HG02610 (cell line): ENCODE measurements at regions not wholly inside any gene's neighbourhood (a gene's known extent, or its start where the extent isn't known, plus 50 kb on each side); places are given as distances from the start of the nearest gene placed in this dataset.
"Not testable (repeated sequence)": the region's sequence is repeated elsewhere in the genome, so short reads cannot be mapped to it uniquely, and the experiment has no call there.

ENCODE experiments used
- ATAC-seq: cut with Tn5 transposase; IDR thresholded peaks from one replicate; pipeline ENCODE4 v1.9.1; 2021; ENCODE audit warnings: mild to moderate bottlenecking, moderate library complexity; ENCODE audit not compliant: unreplicated experiment

DNA sequence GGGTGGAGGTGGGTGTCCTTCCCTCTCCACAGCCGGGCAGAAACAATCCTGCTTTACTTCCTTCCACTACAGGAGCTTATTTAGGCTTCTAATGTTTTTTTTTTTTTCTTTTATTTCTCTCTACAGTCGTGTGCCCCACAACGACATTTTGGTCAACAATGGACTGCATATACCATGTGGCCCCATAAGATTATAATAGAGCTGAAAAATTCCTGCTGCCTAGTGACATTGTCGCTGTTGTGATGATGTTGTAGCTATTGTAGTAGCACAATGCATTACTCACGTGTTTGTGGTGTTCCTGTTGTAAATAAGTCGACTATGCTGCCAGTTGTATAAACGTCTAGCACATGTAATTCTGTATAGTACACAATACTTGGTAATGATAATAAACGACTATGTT lies 153.7 kb downstream of the IL20RB start:
- ATAC-seq = no peak

DNA sequence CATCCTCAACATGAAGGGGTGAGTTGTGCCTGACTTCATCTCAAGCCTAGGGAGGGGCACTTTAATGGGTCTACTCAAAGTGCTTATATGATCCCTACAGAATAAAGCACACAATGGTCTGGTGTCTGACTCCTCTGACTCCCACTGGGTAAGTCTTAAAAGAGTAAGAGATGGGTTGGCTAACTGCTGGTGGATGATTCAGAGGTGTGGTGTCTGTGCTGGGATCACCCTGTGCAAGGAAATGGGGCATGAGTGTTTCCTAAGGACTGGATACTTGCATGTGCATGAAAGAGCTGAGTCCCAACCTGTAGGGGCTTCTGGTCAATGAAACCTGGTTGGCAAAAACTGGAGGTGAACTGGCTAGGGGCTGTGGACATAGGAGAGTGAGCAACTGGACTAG lies 158.8 kb downstream of the IL20RB start:
- ATAC-seq = no peak

DNA sequence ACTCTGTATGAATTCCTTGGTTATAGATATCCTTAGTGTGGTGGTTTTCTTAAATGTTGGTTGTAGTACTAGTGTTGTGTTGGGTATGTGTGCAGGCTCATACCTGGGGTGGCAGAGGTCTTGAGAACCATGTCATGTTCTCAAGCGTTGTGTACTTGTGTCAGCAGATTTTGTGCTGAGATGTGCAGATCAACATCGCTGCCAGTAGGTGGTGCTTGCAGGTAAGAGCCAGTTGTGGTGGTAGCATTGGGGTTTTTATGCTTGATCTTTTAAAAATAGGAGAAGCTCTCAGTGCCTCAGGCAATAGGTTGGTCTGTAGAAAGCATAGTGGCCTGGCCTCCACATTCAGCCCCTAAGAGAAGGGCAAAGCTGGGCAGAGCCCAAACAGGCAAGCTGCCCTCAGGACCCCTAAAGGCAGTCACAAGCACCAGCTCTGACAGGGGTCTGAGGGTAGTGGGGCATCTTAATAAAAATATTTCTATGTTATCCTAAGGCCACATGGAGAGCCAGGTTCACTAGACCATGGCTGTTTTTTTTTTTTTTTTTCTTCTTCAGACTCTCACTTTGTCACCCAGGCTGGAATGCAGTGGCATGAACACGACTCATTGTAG lies 164.0 kb downstream of the IL20RB start:
- ATAC-seq = peak; percentile 71

DNA sequence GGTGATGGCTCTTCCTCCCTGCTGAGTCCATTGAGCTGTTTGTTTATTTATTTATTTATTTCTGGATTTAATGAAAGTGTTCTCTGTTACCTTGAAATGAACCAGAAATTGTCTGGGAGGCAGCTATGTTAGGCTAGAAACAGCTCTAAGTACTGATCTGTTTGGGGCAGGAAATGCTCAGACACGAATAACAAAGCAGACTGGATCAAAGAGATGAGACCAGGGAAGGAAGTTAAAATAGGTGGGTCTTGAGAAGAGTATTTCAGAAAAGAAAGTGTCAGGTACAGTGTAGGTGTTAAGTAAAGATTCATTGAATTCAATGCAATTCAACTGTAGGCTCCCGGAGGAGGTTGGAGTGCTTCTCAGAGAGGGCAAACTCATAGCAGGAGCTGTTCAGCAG lies 173.3 kb downstream of the IL20RB start:
- ATAC-seq = no peak

DNA sequence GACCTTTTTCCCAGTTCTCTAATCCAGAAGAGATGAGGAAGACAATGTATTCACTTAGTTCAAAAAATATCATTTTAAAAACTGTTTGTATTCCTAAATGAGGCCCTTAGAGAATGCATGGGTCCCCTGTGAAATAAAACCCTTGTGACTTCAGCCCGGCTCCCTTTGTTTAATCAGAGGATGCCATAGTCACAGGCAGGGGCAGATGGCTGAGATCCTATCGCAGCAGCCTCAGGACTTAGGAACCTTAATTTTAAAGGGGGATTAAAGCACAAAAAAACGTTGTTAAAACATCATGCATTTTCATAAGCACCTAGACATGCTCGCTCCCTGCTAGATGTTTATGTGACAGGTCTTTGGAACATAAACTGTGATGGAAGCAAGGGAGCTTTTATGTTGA lies 176.6 kb downstream of the IL20RB start:
- no peak for ATAC-seq

DNA sequence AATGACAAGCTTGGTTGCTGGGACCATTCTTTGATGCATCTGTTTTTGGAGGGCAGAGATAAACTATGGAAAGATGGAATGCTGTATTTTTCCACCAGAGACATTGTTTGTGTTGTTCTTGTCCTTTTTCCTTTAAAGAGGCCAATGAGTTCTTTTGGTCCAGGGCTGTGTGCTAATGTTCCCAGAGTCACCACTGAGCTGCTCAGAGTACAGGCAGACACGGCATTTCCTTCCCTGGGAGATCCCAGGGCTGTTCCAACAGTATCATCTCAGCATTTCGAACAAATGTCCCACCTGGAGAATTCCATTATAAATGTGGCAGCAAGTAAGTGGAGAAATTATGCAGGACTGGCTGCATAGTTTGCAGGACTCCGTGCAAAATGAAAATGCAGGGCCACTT lies 190.6 kb downstream of the IL20RB start:
- no peak for ATAC-seq

DNA sequence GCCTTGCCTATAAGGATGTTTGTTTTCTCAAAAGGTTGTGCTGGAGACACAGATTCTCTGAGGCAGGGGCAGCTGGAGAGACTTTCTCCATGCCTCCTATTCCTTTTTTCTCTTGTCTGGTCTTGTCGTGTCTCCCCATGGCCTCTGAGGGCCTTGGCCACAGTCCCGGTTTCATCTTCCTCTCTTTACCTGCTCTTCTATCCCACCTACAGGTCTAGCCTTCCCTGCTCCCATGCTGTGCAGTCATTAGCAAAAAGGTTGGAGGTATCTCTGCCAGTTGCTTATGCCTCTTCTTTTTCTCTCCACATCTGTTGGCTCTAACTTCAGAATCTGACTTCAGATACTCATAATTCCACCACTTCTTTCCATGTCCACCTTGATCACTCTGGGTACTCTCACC lies 191.1 kb downstream of the IL20RB start:
- no peak for ATAC-seq

DNA sequence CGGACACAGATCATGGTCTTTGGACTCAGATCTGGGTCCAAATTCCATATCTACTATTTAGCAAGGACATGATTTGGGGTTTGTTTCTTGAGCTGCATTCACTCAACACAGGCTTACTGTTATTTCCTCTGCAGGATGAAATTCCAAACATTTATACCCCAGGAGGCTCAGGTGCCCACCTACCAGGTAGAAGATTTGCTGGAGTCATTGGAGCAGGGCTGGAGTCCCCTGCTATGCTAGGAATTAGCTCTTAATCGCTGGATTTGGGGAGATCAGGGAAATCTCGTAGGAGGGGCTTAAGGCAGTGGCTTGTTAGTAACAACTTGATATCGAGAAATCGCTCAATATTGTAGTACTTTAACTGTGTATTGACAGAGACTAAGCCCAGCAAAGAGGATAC lies 193.0 kb downstream of the IL20RB start:
- ATAC-seq = no peak

DNA sequence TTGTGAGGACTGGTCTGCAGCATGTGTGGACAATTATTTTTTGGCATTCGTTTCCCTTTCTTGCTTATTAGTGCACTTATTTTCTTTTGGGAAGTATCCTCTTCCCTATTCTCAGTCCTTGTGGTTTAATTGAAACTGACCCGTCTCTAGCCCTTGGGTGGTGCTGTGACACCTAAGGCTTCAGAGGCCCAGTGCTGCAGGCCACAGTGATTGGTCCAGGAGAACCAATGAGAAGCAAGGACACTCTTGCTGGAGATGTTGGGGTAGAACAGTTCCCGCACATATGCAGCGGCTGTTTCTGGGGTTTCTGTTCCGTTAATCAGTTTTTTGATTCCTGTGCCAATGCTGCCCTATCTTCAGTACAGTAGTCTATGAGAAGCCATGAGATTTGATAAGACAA lies 195.3 kb downstream of the IL20RB start:
- not testable (repeated sequence) for ATAC-seq

DNA sequence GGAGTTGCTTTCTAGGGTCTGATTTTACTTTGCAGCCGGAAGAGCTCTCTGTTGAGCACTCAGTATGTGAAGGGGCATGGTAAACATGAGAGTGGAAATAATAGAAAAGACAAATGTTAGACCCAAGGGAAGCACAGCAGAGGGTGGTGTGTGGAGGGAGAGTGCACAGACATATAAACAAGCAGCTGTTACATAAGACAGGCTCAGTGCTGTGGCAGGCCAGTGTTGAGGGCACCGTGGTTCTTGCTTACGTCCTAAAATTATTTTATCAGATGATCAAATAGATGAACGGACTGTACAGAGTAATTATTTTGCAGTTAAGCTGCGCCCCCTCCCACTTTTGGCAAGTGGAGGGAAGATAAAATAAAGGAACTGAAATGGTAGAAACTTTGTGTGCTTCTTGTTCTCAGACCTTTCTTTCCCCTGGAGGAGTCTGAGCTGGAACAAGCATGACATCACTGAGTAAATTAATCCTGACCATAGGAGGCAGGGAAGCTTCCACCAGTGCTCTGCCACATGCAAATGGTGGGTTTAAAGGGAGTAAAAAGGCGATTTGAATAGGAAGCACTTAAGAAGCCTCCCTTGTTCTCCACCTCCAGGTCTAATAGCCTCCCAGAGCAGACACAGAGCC lies 205.6 kb downstream of the IL20RB start:
- no peak for ATAC-seq

DNA sequence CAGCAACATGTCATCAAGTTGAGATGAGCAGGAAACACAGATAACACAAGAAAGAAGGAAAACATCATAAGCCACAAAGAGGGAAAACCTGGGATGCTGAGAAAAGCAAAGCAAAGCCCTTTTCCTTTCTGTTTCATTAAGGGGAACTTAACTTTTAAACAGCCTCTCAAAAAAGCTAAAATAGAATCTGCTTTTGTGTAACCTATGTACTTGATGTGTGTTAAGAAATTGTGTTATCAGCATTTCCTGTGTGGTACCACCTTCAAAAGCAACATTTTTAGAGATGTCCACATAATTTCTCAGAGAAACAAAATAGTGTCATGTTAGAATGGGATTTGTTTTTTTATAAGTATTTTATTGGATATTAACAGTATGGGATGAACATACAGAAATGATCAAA lies 206.2 kb downstream of the IL20RB start:
- ATAC-seq = no peak

DNA sequence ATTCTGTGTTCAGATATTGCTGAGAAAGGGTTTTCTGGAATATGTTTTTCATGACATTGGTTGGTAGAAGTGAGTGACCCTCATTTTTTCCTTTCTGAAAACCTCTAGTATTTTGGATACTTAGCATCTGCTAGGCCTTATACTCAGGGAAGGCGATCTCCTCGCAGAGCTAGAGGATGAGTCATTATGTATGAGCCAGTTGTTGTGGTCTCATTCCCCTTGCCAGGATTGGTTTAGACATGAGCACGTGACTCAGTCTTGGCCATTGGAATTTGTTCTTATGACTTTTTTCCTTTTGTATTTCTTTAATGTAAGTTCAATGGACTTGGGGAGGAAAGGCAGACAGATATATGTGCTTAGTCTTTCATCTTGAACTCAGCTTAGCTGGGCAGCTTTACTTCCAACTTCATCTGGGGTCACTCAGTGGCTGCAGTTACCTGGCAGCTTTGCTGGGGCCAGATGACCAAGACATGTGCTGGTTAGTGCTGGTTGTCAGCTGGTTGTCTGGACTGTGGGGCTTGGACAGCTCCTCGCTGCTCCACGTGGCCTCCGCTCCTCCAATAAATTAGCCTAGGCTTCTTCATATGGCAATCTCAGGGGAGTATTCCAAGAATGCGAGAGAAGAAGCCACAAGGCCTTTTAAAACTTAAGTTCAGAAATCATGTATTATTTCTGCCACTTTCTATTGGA lies 207.5 kb downstream of the IL20RB start:
- ATAC-seq = no peak

DNA sequence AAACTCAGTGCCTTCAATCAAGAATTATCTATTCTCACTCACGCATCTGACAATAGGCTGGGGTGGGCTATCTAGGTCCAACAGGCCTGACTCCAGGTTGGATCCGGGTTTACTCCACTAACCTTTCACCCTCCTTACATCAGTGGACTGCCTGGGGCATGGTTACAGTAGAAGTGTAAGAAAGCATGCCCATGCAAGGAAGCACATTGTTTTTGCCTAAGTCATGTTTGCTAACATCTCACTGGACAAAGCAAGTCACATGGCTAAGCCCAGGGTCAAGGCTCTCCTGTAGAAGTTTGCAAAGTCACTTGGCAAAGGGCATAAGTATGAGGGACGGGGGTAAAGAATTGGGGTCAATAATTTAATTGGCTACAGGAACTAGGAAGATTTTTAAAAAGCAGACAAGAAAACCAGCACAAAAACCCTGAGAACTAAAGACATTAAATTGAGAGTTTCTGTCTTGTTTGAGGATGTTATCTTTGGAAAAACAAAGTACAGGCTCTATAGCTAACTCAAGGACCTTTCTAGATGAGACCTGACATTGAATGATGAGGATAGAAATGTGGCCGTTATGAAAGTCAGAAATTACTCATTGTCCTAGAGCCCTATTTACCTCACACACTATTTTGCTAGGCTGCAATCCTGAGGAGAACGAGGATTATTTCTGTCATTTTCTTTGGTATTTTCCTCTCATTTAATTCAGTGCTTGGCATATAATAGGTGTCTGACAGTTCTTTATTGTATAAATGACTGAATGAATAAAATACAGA lies 214.2 kb downstream of the IL20RB start:
- no peak for ATAC-seq

DNA sequence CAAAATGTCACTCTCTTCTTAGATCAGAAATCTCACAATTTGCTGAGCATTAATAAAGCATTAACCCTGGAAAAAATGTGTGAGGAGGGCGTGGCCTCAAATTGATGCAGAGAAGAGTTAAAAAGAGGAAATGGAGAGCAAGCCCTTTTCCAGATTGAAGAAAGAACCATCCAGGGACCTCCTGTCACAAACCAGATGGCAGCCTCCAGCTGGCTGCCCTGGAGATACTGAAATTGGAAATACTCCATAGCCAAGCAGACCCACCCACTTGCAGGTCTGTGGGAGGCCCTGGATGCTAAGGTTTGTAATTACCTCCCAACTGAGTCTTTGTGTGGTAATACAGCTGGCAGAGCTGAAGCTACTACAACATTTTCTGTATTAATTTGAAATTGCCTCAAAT lies 214.9 kb downstream of the IL20RB start:
- ATAC-seq = no peak

DNA sequence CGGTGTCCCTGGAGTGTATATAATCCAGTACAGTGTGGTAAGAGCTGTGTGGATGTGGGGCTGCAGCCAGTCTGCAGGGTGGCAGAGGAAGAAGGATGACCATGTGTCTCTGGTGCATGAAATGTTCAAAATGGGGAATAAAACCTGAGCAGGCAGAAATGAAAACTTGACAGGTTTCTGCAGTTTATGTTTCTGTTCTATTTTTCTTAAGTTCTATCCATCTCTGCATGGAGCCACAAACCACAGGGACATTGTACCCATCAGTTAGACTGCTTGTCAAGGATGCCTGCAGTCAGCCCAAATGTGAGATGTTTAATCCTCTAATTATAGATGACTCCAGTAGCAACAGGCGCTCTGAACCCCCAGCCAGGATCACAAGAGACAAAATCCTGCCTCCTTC lies 216.7 kb downstream of the IL20RB start:
- ATAC-seq = no peak

DNA sequence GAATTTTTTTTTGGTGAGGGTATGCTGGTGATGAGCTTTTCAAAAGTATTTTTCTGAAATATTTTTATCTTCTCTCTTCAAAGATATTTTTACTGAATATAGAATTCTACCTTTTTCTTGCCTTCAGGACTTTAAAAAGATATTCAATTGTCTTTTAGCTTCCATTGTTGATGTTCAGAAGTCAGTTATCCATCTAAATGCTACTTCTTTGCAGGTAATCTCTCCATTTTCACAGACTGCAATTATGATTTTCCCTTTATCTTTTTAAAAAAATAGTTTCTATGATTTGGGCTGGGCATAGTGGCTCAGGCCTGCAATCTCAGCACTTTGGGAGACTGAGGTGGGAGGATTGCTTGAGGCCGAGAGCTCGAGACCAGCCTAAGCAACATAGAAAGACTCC lies 222.4 kb downstream of the IL20RB start:
- no peak for ATAC-seq

DNA sequence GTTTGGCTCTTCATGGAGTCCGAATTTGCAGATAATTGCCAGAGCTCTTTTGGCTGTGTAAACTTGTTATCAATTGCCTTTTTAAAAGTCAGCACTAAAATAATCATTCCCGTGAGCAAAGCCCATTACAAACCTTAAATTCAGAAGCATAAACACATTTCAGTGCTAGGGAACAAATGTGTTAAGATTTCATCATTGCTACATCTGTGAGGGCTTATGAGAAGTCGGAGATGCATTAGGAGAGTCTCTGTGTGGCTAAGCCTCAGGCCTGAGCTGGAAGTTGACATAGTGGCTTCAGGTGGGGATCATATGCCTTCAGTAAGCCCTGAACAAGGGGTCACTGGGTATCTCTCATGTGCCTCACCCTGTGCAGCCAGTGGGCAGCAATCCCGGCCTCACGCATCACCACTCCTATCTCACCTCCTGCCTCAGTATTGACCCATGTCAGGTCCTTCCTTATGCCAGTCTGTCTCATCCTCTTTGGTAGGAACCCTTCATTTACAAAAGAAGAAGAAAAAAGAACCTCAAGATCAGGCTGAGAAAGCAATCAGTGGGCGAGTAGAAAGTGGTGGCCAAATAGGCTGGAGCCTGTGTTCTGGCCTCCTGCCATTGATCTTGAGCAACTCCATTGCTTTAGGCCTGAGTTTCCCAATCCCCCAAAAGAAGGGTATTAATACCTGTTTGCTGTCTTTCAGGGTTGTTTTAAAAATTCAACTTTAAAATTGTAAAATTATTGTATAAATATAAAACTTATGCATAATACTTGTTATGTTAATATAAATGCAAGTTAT lies 233.5 kb downstream of the IL20RB start:
- ATAC-seq = no peak

DNA sequence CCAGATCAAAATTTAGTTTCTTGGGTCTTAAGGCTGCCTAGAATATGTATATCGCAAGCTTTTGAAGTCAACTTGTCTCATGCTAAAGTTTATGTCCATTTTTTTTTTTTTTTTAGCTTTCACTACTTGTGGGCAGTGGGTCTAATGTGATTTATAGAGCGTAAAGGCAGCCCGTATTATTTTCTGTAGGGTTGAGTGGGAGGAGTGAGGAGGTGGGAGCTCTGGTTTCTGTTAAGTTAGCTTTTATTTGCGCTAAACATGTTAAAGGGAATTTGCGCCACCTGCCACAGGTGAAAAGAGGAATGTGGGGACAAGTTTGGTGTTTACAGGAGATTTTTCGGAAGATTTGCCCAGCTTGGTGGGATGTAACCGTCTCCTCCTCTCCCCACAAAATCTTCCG lies 234.2 kb downstream of the IL20RB start:
- no peak for ATAC-seq

DNA sequence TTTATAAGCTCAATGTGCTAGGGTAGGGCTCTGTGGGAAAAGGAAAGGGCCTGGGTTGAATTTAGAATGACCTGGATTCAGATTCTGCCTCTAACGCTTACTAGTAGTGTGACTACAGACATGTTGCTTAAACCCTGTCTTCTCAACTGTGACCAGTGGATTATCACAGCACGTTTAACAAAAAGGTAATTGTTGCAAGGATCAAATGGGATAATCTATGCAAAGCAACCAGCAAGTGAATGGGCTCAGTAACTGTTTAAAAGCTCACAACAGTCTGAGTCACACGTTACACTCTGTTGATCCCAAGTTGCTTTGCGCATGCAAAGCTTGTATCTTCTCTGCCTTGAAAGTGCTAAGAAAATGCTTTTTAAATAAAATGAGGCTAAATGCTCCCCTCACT lies 236.5 kb downstream of the IL20RB start:
- no peak for ATAC-seq

DNA sequence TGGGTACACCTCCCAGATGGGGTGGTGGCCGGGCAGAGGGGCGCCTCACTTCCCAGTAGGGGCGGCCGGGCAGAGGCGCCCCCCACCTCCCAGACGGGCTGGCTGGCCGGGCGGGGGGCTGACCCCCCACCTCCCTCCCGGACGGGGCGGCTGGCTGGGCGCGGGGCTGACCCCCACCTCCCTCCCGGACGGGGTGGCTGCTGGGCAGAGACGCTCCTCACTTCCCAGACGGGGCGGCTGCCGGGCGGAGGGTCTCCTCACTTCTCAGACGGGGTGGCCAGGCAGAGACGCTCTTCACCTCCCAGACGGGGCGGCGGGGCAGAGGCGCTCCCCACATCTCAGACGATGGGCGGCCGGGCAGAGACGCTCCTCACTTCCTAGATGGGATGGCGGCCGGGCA lies 240.6 kb downstream of the IL20RB start:
- not testable (repeated sequence) for ATAC-seq

DNA sequence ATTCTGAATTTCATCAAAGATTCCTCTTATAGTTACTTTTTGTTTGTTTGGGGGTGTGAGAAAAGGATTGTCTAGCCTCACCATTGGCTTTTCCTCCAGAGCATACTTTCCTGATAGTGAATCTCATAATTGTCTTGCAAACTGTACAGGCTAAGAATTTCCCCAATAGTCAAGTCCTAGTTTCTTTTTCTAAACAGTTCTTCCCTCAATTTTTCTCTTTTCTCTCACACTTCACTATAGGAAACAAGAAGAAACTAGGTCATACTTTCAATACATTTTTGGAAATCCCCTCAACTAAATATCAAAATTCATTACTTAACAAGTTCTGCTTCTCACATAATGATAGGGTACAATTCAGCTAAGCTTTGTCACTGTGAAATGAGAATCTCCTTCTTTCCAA lies 241.9 kb downstream of the IL20RB start:
- ATAC-seq = no peak
